ENCODE measurements at regions not wholly inside any gene's neighbourhood (a gene's known extent, or its start where the extent isn't known, plus 50 kb on each side); places are given as distances from the start of the nearest gene placed in this dataset.

GRCh38 chr7:17396692-17397091, 98.2 kb downstream of the AHR start:
- H3K4me3 ChIP-seq (ENCODE audit: low read depth, low read length) = no peak overlapping the region
- TF ChIP-seq, protein P1, sequence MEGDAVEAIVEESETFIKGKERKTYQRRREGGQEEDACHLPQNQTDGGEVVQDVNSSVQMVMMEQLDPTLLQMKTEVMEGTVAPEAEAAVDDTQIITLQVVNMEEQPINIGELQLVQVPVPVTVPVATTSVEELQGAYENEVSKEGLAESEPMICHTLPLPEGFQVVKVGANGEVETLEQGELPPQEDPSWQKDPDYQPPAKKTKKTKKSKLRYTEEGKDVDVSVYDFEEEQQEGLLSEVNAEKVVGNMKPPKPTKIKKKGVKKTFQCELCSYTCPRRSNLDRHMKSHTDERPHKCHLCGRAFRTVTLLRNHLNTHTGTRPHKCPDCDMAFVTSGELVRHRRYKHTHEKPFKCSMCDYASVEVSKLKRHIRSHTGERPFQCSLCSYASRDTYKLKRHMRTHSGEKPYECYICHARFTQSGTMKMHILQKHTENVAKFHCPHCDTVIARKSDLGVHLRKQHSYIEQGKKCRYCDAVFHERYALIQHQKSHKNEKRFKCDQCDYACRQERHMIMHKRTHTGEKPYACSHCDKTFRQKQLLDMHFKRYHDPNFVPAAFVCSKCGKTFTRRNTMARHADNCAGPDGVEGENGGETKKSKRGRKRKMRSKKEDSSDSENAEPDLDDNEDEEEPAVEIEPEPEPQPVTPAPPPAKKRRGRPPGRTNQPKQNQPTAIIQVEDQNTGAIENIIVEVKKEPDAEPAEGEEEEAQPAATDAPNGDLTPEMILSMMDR (IDR thresholded peaks at IDR 0.05; ENCODE audit: low read depth, low read length) = no peak
- DNase-seq (ENCODE audit: low read depth, low spot score) = no peak
- in situ Hi-C loops (cut with HindIII; ENCODE audit: low sequenced_read_pairs) = no loop called here

DNA sequence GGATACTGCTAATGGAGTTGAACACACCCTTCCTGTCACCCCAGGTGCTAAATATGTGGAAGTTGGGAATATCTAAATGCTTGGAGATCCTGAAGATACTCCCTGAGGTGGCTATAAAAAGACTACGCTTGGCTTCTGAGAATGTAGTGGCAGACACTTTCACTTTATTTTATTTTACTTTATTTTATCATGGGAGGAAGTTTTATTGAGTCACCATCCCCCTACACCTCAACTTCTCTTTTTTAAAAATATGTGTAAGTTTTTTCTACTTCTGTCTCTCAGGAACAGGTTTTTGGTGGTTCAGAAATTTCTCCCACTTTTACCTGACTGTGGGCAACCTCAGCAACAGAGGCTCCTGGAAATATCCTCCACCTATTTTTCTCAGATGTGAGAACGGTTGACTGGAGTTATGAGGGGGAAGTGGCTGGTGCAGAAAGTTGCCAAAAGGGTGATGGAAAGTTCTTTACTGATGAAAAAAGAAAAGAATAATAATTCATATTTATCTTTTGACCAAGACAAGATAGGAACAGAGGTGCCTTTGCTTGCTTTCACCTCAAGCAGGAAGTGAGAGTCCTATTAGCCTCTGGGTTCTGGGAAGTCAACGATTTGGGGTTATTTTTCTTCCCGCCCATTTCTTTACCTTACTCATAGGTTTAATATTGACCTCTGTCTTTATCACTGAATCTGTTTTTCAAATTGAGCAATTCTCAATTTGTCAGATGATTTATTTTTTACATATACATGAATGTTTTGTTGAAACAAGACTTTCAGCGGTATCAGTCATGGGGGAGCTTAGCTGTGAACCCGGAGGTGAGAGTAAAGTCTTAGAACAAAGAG, 103.6 kb downstream of the AHR start:
- no peak for DNase-seq (ENCODE audit: low read depth, low spot score)
- TF ChIP-seq, protein P1 (IDR thresholded peaks at IDR 0.05; ENCODE audit: low read depth, low read length) = no peak
- H3K4me3 ChIP-seq (ENCODE audit: low read depth, low read length) = no peak overlapping the region
- in situ Hi-C loops (cut with HindIII; ENCODE audit: low sequenced_read_pairs) = no loop called here

DNA sequence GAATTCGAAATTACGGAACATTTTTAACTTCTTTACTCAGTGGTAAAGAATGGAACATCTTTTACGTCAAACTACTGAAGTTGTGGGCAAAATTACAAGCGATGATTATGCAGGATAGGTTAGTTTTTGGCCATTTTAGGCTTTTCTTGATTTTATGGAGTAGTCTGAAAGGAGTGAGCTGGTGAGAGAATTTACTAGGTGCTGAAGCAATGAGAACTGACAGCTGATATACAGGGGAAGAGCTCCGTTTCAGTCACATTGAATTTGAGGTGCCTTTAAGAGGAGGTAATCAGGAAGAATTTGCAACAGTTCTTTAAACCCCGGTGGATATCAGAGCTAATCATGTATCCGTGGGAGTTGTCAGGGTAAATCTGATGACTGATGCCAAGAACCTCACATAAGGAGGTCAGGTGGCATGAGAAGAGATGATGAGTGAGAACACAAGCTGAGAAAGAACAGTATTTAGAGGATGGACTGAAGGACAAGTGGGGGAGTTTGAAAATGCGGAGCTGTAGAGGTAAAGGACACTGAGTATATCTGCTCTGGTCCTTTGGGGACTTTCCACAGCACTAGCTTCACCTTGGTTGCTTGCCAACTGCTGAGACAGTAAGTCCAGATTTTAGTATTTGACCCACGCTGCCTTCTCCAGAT, 104.3 kb downstream of the AHR start:
- no peak overlapping the region for H3K4me3 ChIP-seq (ENCODE audit: low read depth, low read length)
- TF ChIP-seq, protein P1 (IDR thresholded peaks at IDR 0.05; ENCODE audit: low read depth, low read length) = no peak
- DNase-seq (ENCODE audit: low read depth, low spot score) = no peak
- in situ Hi-C loops (cut with HindIII; ENCODE audit: low sequenced_read_pairs) = no loop called here

DNA sequence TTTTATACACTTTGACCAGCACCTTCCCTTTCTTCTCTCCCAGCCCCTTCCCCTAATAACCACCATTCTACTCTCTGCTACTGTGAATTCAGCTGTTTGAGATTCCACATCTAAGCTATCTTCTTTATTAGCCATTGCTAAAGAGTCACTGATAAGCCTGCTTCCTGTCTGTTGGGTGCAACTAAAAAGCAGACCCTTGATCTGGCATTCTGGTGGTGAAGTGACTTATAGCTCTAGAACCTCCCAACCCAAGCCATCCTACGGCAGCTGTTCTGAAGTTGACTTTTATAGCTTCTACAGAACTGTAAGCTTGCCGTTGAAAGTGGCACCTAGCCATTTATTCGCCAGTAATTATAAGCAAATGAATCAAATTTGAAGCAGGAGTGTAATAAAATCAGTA, 105.6 kb downstream of the AHR start:
- DNase-seq (ENCODE audit: low read depth, low spot score) = no peak
- in situ Hi-C loops (cut with HindIII; ENCODE audit: low sequenced_read_pairs) = no loop called here
- TF ChIP-seq, protein P1 (IDR thresholded peaks at IDR 0.05; ENCODE audit: low read depth, low read length) = no peak
- H3K4me3 ChIP-seq (ENCODE audit: low read depth, low read length) = no peak overlapping the region

GRCh38 chr7:17405786-17406185, 107.3 kb downstream of the AHR start:
- no peak overlapping the region for H3K4me3 ChIP-seq (ENCODE audit: low read depth, low read length)
- DNase-seq (ENCODE audit: low read depth, low spot score) = peak; percentile 89
- in situ Hi-C loops (cut with HindIII; ENCODE audit: low sequenced_read_pairs) = no loop called here
- TF ChIP-seq, protein P1 (IDR thresholded peaks at IDR 0.05; ENCODE audit: low read depth, low read length) = no peak

- TF ChIP-seq, protein P1 (IDR thresholded peaks at IDR 0.05; ENCODE audit: low read depth, low read length) = no peak
- no peak for DNase-seq (ENCODE audit: low read depth, low spot score)
- in situ Hi-C loops (cut with HindIII; ENCODE audit: low sequenced_read_pairs) = no loop called here
- H3K4me3 ChIP-seq (ENCODE audit: low read depth, low read length) = no peak overlapping the region
These were observed 108.3 kb downstream of the AHR start for GRCh38 chr7:17406738-17407137.

All from astrocyte of the spinal cord (primary cell).